ENCODE measurements at regions not wholly inside any gene's neighbourhood (a gene's known extent, or its start where the extent isn't known, plus 50 kb on each side); places are given as distances from the start of the nearest gene placed in this dataset.

GRCh38 chr9:119701651-119702050, 332.4 kb upstream of the BRINP1 start:
- dilution Hi-C loops (cut with MboI; ENCODE audit: extremely low pct_ligation_motif_present, low sequenced_read_pairs) = no loop called here
- Histone ChIP-seq H3K9me3 (replicated peaks; ENCODE audit: control insufficient read depth, insufficient read depth, low read length) (peaks cover 3% of the 10 kb centered on the region), H4K20me1 (replicated peaks; ENCODE audit: control insufficient read depth, extremely low read depth, insufficient read depth, low read length) (no peaks in the 10 kb centered on the region), H3K9me1 (replicated peaks; ENCODE audit: control insufficient read depth, extremely low read depth, insufficient read depth, low read length) (no peaks in the 10 kb centered on the region), H3K9ac (replicated peaks; ENCODE audit: extremely low read depth, insufficient read depth, low read length) (no peak overlapping the region), H3K36me3 (ENCODE audit: control insufficient read depth in 2 of 2, extremely low read depth in 1 of 2, insufficient read depth in 2 of 2, low read length in 2 of 2) (no peaks in the 10 kb centered on the region), H3K27me3 (ENCODE audit: control insufficient read depth in 2 of 2, insufficient read depth in 2 of 2, low read length in 2 of 2) (no peaks in the 10 kb centered on the region), H3K27ac (ENCODE audit: insufficient read depth, low read depth, low read length) (no peak overlapping the region), H3K4me2 (ENCODE audit: insufficient read depth, low read length) (no peak overlapping the region), H3K4me3 (replicated peaks in 1 of 3; ENCODE audit: insufficient read depth in 1 of 3, low read depth in 1 of 3, low read length in 3 of 3) (no peak overlapping the region), H3K79me2 (ENCODE audit: control insufficient read depth, insufficient read depth, low read length) (no peaks in the 10 kb centered on the region), H2AFZ (ENCODE audit: low read depth, low read length) (no peak overlapping the region), H3K4me1 (ENCODE audit: control insufficient read depth, extremely low read depth, insufficient read depth, low read length) (no peaks in the 10 kb centered on the region)
- ChIA-PET POLR2A (no interaction called here), CTCF (no interaction called here)
- TF ChIP-seq POLR2A (IDR thresholded peaks at IDR 0.05; ENCODE audit: low read depth, low read length) (no peak), MAX (IDR thresholded peaks at IDR 0.05; ENCODE audit: insufficient read depth, insufficient read length) (no peak)
- intact Hi-C loops (cut with micrococcal nuclease) = no loop called here
- no TSS peak for BruUV-seq (replicated peaks)
- DNase-seq (ENCODE audit: low read depth, low spot score) (no peak), FAIRE-seq (no peak)

GRCh38 chr9:119698535-119698934, 329.3 kb upstream of the BRINP1 start:
- Histone ChIP-seq H3K36me3 (ENCODE audit: control insufficient read depth in 2 of 2, extremely low read depth in 1 of 2, insufficient read depth in 2 of 2, low read length in 2 of 2) (no peaks in the 10 kb centered on the region), H3K4me1 (ENCODE audit: control insufficient read depth, extremely low read depth, insufficient read depth, low read length) (no peaks in the 10 kb centered on the region), H3K9ac (replicated peaks; ENCODE audit: extremely low read depth, insufficient read depth, low read length) (no peak overlapping the region), H4K20me1 (replicated peaks; ENCODE audit: control insufficient read depth, extremely low read depth, insufficient read depth, low read length) (no peaks in the 10 kb centered on the region), H3K79me2 (ENCODE audit: control insufficient read depth, insufficient read depth, low read length) (no peaks in the 10 kb centered on the region), H3K4me2 (ENCODE audit: insufficient read depth, low read length) (no peak overlapping the region), H3K9me1 (replicated peaks; ENCODE audit: control insufficient read depth, extremely low read depth, insufficient read depth, low read length) (no peaks in the 10 kb centered on the region), H3K27ac (ENCODE audit: insufficient read depth, low read depth, low read length) (no peak overlapping the region), H3K4me3 (replicated peaks in 1 of 3; ENCODE audit: insufficient read depth in 1 of 3, low read depth in 1 of 3, low read length in 3 of 3) (no peak overlapping the region), H3K27me3 (ENCODE audit: control insufficient read depth in 2 of 2, insufficient read depth in 2 of 2, low read length in 2 of 2) (no peaks in the 10 kb centered on the region), H3K9me3 (replicated peaks; ENCODE audit: control insufficient read depth, insufficient read depth, low read length) (peaks cover 3% of the 10 kb centered on the region), H2AFZ (ENCODE audit: low read depth, low read length) (no peak overlapping the region)
- intact Hi-C loops (cut with micrococcal nuclease) = no loop called here
- TF ChIP-seq POLR2AphosphoS5 (IDR thresholded peaks at IDR 0.05; ENCODE audit: insufficient read depth, low read depth, low read length) = no peak
- no peak for TF ChIP-seq CTCF (IDR thresholded peaks at IDR 0.05; ENCODE audit: extremely low read depth in 1 of 2, insufficient read depth in 1 of 2, low read depth in 1 of 2, low read length in 2 of 2)
- no peak for TF ChIP-seq EZH2 (IDR thresholded peaks at IDR 0.05; ENCODE audit: borderline replicate concordance, low read depth, low read length, severe bottlenecking)
- no peak for TF ChIP-seq GATA2 (IDR thresholded peaks at IDR 0.05; ENCODE audit: insufficient read depth, insufficient read length, low read depth, low read length)
- no peak for TF ChIP-seq JUN (IDR thresholded peaks at IDR 0.05; ENCODE audit: borderline replicate concordance, insufficient read depth, insufficient read length, low read depth)
- TF ChIP-seq FOS (IDR thresholded peaks at IDR 0.05; ENCODE audit: borderline replicate concordance, insufficient read depth, low read length) = no peak
- no peak for TF ChIP-seq POLR2A (IDR thresholded peaks at IDR 0.05; ENCODE audit: low read depth, low read length)
- TF ChIP-seq MAX (IDR thresholded peaks at IDR 0.05; ENCODE audit: insufficient read depth, insufficient read length) = no peak
- no peak for TF ChIP-seq MYC (IDR thresholded peaks at IDR 0.05; ENCODE audit: low read depth, low read length)
- ChIA-PET CTCF (no interaction called here), POLR2A (no interaction called here)
- no TSS peak for BruUV-seq (replicated peaks)
- dilution Hi-C loops (cut with MboI; ENCODE audit: extremely low pct_ligation_motif_present, low sequenced_read_pairs) = no loop called here
- DNase-seq (ENCODE audit: low read depth, low spot score) (no peak), FAIRE-seq (no peak)

Data from endothelial cell of umbilical vein (primary cell).